SK-N-SH treated with all-trans-retinoic acid at 6 μM for 48 hours (cell line): ENCODE measurements at regions not wholly inside any gene's neighbourhood (a gene's known extent, or its start where the extent isn't known, plus 50 kb on each side); places are given as distances from the start of the nearest gene placed in this dataset.
"Not testable (repeated sequence)": the region's sequence is repeated elsewhere in the genome, so short reads cannot be mapped to it uniquely, and the experiment has no call there.

ENCODE experiments used
- ATAC-seq: fragments of 200-7000 bp; cut with Tn5 transposase; 3 replicates; pipeline ENCODE4 v1.9.1; 2020; ENCODE audit warnings: mild to moderate bottlenecking, moderate library complexity
- BACH2 ChIP-seq: fragments of 250-450 bp; sonication (Bioruptor Pico); IDR thresholded peaks from 2 replicates; pipeline ENCODE4 v1.9.0; 2021; ENCODE audit warnings: mild to moderate bottlenecking, borderline replicate concordance
- CSDC2 ChIP-seq: fragments of 250-450 bp; sonication (Bioruptor Pico); IDR thresholded peaks from 2 replicates; pipeline ENCODE4 v1.5.0; 2020; ENCODE audit warnings: mild to moderate bottlenecking, moderate library complexity
- ESRRG ChIP-seq: fragments of 250-450 bp; sonication (Bioruptor Pico); IDR thresholded peaks from 2 replicates; pipeline ENCODE4 v1.6.1; 2021; ENCODE audit warnings: mild to moderate bottlenecking
- GLIS3 ChIP-seq: fragments of 250-450 bp; sonication (Bioruptor Pico); IDR thresholded peaks from 2 replicates; pipeline ENCODE4 v1.5.0; 2020; ENCODE audit warnings: mild to moderate bottlenecking, moderate library complexity
- ISL1 ChIP-seq: fragments of 250-450 bp; sonication (Bioruptor Pico); IDR thresholded peaks from 2 replicates; pipeline ENCODE4 v2.1.2; 2022; ENCODE audit warnings: mild to moderate bottlenecking, moderate library complexity
- OSR1 ChIP-seq: fragments of 250-450 bp; sonication (Bioruptor Pico); IDR thresholded peaks from 2 replicates; pipeline ENCODE4 v1.8.0; 2022; ENCODE audit warnings: moderate library complexity, mild to moderate bottlenecking, inconsistent platforms
- PPARA ChIP-seq: fragments of 250-450 bp; sonication (Bioruptor Pico); IDR thresholded peaks from 2 replicates; pipeline ENCODE4 v1.5.0; 2020; ENCODE audit warnings: mild to moderate bottlenecking, borderline replicate concordance
- RARB ChIP-seq: fragments of 250-450 bp; sonication (Bioruptor Pico); IDR thresholded peaks from 2 replicates; pipeline ENCODE4 v1.8.0; 2021; ENCODE audit warnings: mild to moderate bottlenecking, moderate library complexity
- SNAI2 ChIP-seq: fragments of 250-450 bp; sonication (Bioruptor Pico); IDR thresholded peaks from 2 replicates; pipeline ENCODE4 v1.5.0; 2020; ENCODE audit warnings: mild to moderate bottlenecking, moderate library complexity
- TCF4 ChIP-seq: fragments of 250-450 bp; sonication (Bioruptor Pico); IDR thresholded peaks from 2 replicates; pipeline ENCODE4 v1.8.0; 2021; ENCODE audit warnings: mild to moderate bottlenecking, moderate library complexity, borderline replicate concordance
- TOX ChIP-seq: fragments of 250-450 bp; sonication (Bioruptor Pico); IDR thresholded peaks from 2 replicates; pipeline ENCODE4 v1.8.0; 2021; ENCODE audit warnings: mild to moderate bottlenecking, moderate library complexity, borderline replicate concordance
- ZC3H10 ChIP-seq: fragments of 250-450 bp; sonication (Bioruptor Pico); IDR thresholded peaks from 2 replicates; pipeline ENCODE4 v1.5.1; 2021; ENCODE audit warnings: mild to moderate bottlenecking, moderate library complexity
- ZFP3 ChIP-seq: fragments of 250-450 bp; sonication (Bioruptor Pico); IDR thresholded peaks from 2 replicates; pipeline ENCODE4 v1.5.0; 2020; ENCODE audit warnings: mild to moderate bottlenecking, moderate library complexity
- ZFP30 ChIP-seq: fragments of 450-650 bp; formaldehyde crosslinking; IDR thresholded peaks from 2 replicates; pipeline ENCODE4 v1.5.0; 2022; ENCODE audit warnings: mild to moderate bottlenecking, moderate library complexity
- ZNF565 ChIP-seq: fragments of 450-650 bp; formaldehyde crosslinking; conservative IDR thresholded peaks from 2 replicates; pipeline ENCODE4 v1.5.0; 2020; ENCODE audit warnings: low read depth, mild to moderate bottlenecking, moderate library complexity
- ZNF70 ChIP-seq: fragments of 450-650 bp; formaldehyde crosslinking; IDR thresholded peaks from 2 replicates; pipeline ENCODE4 v1.5.0; 2020; ENCODE audit warnings: mild to moderate bottlenecking, moderate library complexity
- ZNF8 ChIP-seq: fragments of 450-650 bp; formaldehyde crosslinking; IDR thresholded peaks from 2 replicates; pipeline ENCODE4 v1.5.0; 2020; ENCODE audit warnings: mild to moderate bottlenecking, moderate library complexity
- TF ChIP-seq, protein P1 (sequence below): fragments of 250-450 bp; sonication (Bioruptor Pico); IDR thresholded peaks from 2 replicates; pipeline ENCODE4 v1.5.1; 2020; ENCODE audit warnings: low read depth, mild to moderate bottlenecking, moderate library complexity
- TF ChIP-seq, protein P2 (sequence below): fragments of 250-450 bp; sonication (Bioruptor Pico); IDR thresholded peaks from 2 replicates; pipeline ENCODE4 v1.8.0; 2020; ENCODE audit warnings: mild to moderate bottlenecking, moderate library complexity, borderline replicate concordance
- TF ChIP-seq, protein P3 (sequence below): fragments of 250-450 bp; sonication (Bioruptor Pico); IDR thresholded peaks from 2 replicates; pipeline ENCODE4 v1.5.0; 2020; ENCODE audit warnings: mild to moderate bottlenecking, moderate library complexity
- TF ChIP-seq, protein P4 (sequence below): fragments of 250-450 bp; sonication (Bioruptor Pico); IDR thresholded peaks from 2 replicates; pipeline ENCODE4 v1.5.1; 2021; ENCODE audit warnings: mild to moderate bottlenecking, moderate library complexity
- TF ChIP-seq, protein P5 (sequence below): fragments of 250-450 bp; sonication (Bioruptor Pico); IDR thresholded peaks from 2 replicates; pipeline ENCODE4 v1.8.0; 2021; ENCODE audit warnings: low read depth, mild to moderate bottlenecking, moderate library complexity, borderline replicate concordance

DNA sequence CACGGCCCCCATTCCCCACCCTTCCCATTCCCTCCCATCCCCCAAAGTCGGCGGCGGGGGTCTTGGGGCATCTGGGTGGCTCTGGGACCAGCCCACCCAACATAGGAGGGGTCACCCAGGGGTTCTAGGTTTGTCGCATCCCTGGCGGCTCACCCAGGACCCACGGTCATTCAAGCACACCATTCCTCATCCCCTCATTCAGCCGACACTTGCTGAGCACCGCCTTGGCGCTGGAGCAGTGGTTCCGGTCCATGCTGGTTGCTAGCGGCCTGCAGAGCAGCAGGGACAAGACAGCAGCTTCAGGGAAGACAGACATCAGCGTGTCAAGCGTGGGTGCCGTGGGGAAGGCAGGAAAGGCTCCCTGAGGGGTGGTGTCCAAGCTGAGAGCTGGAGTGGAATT is 50.5 kb upstream of the OTOS start:
- ATAC-seq: no peak
- no peak for TF ChIP-seq CSDC2
- no peak for TF ChIP-seq ZNF565 (CRISPR knock-in tag)
- TF ChIP-seq PPARA (CRISPR knock-in tag): no peak
- no peak for TF ChIP-seq OSR1
- no peak for TF ChIP-seq SNAI2 (CRISPR knock-in tag)
- TF ChIP-seq, protein P1, sequence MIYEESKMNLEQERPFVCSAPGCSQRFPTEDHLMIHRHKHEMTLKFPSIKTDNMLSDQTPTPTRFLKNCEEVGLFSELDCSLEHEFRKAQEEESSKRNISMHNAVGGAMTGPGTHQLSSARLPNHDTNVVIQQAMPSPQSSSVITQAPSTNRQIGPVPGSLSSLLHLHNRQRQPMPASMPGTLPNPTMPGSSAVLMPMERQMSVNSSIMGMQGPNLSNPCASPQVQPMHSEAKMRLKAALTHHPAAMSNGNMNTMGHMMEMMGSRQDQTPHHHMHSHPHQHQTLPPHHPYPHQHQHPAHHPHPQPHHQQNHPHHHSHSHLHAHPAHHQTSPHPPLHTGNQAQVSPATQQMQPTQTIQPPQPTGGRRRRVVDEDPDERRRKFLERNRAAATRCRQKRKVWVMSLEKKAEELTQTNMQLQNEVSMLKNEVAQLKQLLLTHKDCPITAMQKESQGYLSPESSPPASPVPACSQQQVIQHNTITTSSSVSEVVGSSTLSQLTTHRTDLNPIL (CRISPR knock-in tag): no peak
- no peak for TF ChIP-seq TOX
- TF ChIP-seq, protein P2, sequence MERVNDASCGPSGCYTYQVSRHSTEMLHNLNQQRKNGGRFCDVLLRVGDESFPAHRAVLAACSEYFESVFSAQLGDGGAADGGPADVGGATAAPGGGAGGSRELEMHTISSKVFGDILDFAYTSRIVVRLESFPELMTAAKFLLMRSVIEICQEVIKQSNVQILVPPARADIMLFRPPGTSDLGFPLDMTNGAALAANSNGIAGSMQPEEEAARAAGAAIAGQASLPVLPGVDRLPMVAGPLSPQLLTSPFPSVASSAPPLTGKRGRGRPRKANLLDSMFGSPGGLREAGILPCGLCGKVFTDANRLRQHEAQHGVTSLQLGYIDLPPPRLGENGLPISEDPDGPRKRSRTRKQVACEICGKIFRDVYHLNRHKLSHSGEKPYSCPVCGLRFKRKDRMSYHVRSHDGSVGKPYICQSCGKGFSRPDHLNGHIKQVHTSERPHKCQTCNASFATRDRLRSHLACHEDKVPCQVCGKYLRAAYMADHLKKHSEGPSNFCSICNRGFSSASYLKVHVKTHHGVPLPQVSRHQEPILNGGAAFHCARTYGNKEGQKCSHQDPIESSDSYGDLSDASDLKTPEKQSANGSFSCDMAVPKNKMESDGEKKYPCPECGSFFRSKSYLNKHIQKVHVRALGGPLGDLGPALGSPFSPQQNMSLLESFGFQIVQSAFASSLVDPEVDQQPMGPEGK (CRISPR knock-in tag): no peak
- no peak for TF ChIP-seq BACH2
- TF ChIP-seq RARB (CRISPR knock-in tag): no peak
- TF ChIP-seq, protein P3, sequence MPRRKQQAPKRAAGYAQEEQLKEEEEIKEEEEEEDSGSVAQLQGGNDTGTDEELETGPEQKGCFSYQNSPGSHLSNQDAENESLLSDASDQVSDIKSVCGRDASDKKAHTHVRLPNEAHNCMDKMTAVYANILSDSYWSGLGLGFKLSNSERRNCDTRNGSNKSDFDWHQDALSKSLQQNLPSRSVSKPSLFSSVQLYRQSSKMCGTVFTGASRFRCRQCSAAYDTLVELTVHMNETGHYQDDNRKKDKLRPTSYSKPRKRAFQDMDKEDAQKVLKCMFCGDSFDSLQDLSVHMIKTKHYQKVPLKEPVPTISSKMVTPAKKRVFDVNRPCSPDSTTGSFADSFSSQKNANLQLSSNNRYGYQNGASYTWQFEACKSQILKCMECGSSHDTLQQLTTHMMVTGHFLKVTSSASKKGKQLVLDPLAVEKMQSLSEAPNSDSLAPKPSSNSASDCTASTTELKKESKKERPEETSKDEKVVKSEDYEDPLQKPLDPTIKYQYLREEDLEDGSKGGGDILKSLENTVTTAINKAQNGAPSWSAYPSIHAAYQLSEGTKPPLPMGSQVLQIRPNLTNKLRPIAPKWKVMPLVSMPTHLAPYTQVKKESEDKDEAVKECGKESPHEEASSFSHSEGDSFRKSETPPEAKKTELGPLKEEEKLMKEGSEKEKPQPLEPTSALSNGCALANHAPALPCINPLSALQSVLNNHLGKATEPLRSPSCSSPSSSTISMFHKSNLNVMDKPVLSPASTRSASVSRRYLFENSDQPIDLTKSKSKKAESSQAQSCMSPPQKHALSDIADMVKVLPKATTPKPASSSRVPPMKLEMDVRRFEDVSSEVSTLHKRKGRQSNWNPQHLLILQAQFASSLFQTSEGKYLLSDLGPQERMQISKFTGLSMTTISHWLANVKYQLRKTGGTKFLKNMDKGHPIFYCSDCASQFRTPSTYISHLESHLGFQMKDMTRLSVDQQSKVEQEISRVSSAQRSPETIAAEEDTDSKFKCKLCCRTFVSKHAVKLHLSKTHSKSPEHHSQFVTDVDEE (CRISPR knock-in tag): no peak
- TF ChIP-seq, protein P4, sequence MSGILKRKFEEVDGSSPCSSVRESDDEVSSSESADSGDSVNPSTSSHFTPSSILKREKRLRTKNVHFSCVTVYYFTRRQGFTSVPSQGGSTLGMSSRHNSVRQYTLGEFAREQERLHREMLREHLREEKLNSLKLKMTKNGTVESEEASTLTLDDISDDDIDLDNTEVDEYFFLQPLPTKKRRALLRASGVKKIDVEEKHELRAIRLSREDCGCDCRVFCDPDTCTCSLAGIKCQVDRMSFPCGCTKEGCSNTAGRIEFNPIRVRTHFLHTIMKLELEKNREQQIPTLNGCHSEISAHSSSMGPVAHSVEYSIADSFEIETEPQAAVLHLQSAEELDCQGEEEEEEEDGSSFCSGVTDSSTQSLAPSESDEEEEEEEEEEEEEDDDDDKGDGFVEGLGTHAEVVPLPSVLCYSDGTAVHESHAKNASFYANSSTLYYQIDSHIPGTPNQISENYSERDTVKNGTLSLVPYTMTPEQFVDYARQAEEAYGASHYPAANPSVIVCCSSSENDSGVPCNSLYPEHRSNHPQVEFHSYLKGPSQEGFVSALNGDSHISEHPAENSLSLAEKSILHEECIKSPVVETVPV (CRISPR knock-in tag): no peak
- no peak for TF ChIP-seq ZC3H10
- no peak for TF ChIP-seq ZNF8
- TF ChIP-seq GLIS3 (CRISPR knock-in tag): no peak
- no peak for TF ChIP-seq ISL1 (CRISPR knock-in tag)
- no peak for TF ChIP-seq ZFP3
- TF ChIP-seq ESRRG (CRISPR knock-in tag): no peak
- TF ChIP-seq ZNF70: no peak
- no peak for TF ChIP-seq TCF4 (CRISPR knock-in tag)

DNA sequence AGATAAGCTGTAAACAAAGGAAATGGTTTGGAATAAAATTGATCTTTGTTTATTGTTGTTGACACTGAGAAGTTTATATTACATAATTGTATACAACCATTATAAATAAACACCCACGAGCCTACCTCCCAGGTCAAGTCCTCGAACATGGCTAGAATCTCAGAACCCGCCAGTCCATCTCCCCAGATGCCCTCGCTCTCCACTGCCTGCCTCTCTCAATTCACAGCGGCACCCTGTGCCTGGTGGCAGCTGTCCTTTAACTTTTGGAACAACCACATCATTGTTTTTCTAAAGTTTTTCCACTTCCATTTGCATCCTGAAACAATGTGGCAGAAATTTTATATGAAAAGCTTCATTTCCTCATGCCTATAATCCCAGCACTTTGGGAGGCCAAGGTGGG is 52.2 kb upstream of the OTOS start:
- ATAC-seq: no peak
- TF ChIP-seq TOX: no peak
- TF ChIP-seq ZC3H10: no peak
- TF ChIP-seq ZFP30 (CRISPR knock-in tag): no peak
- TF ChIP-seq GLIS3 (CRISPR knock-in tag): no peak
- TF ChIP-seq, protein P1 (CRISPR knock-in tag): no peak
- TF ChIP-seq PPARA (CRISPR knock-in tag): no peak
- no peak for TF ChIP-seq CSDC2
- TF ChIP-seq RARB (CRISPR knock-in tag): no peak
- TF ChIP-seq, protein P2 (CRISPR knock-in tag): no peak
- TF ChIP-seq, protein P4 (CRISPR knock-in tag): no peak
- TF ChIP-seq, protein P5, sequence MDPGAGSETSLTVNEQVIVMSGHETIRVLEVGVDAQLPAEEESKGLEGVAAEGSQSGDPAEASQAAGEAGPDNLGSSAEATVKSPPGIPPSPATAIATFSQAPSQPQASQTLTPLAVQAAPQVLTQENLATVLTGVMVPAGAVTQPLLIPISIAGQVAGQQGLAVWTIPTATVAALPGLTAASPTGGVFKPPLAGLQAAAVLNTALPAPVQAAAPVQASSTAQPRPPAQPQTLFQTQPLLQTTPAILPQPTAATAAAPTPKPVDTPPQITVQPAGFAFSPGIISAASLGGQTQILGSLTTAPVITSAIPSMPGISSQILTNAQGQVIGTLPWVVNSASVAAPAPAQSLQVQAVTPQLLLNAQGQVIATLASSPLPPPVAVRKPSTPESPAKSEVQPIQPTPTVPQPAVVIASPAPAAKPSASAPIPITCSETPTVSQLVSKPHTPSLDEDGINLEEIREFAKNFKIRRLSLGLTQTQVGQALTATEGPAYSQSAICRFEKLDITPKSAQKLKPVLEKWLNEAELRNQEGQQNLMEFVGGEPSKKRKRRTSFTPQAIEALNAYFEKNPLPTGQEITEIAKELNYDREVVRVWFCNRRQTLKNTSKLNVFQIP (CRISPR knock-in tag): no peak
- TF ChIP-seq, protein P3 (CRISPR knock-in tag): no peak

DNA sequence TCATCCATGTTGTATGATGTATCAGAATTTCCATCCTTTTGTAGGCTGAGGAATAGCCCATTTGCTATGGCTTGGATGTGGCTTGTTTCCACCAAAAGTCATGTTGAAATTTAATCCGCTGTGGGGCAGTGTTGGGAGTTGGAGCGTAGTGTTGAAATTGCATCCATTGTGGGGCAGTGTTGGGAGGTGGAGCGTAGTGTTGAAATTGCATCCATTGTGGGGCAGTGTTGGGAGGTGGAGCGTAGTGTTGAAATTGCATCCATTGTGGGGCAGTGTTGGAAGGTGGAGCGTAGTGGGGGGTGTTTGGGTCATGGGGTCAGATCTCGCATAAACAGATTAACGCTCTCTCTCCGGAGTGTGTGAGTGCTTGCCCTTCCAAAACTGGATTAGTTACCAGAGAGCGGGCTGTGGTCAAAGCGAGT is 53.9 kb upstream of the OTOS start:
- not testable (repeated sequence) for ATAC-seq
